GM21367 (cell line): ENCODE measurements at regions not wholly inside any gene's neighbourhood (a gene's known extent, or its start where the extent isn't known, plus 50 kb on each side); places are given as distances from the start of the nearest gene placed in this dataset.

Experiments used
- ATAC-seq: cut with Tn5 transposase; IDR thresholded peaks from one replicate; pipeline ENCODE4 v1.9.1; 2021; ENCODE audit not compliant: unreplicated experiment

DNA sequence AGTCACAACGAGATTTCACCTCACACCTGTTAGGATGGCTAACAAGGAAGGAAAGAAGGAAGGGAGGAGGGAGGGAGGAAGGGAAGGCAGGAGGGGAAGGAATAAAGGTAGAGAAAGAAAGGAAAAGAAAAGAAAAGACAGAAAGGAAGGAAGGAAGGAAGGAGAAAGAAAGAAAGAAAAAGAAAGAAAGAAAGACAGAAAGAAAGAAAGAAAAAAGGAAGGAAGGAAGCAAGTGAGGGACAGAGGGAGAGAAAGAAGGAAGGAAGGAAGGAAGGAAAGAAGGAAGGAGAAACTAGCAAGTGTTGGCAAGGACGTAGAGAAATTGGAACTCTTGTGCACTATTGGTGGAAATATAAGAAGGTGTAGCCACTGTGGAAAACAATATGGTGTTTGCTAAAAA lies 52.2 kb downstream of the CCDC185 start:
- no peak for ATAC-seq

DNA sequence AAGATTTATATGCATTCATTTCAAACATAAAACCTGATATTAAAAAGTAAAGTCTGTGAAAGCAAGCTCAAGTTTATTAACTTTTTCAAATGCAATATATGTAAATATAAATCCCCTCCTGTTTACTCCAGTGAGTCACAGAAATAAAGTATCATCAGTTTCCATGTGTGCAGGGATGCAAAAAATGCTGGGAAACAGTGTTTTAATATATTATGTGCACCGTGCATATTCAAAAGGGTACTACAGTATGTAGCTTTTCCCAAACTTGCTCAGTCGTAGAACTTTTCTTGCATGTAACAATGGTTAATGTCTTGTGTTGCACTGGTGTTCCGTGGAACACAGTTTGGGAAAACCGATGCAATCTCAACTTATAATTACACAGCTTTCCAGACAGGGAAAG lies 60.7 kb downstream of the CCDC185 start:
- ATAC-seq, result no peak

DNA sequence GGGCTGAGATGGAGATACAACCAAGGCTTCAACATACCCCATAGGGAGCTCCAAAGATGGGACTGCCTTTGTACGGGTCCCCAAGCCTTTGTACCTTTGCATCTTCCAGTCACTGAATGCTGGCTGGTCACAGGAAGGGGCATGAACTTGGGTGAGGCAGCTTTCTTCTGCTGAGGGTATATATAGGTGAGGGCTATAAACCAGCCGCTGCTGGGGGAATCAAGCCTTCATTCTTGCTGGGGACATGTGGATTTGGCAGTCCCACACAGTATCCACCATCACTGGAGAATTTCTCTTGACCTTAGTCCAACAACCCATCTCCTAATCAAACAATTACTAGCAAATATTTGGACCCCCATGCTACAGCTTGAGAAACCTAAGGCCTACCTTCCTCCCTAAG lies 61.7 kb downstream of the CCDC185 start:
- ATAC-seq, result no peak

DNA sequence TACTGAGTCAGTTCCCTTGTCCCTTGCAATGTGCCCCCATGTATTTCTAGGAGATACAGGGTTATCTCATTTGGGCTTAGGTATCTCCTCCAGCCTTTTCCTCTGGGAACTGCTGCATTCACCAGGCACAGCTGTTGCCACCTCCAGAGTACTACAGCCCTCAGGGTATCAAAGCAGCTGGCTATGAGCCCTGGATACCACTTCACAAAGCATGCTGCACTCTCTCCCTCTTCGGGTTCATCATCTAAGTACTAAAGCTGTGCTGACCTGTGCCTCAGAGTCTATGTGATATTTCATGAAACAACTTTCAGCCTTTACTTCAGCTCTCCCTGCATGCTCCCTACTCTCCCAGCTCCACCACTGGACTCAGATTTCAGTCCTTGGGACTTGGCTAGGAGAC lies 62.3 kb downstream of the CCDC185 start:
- ATAC-seq, result no peak

DNA sequence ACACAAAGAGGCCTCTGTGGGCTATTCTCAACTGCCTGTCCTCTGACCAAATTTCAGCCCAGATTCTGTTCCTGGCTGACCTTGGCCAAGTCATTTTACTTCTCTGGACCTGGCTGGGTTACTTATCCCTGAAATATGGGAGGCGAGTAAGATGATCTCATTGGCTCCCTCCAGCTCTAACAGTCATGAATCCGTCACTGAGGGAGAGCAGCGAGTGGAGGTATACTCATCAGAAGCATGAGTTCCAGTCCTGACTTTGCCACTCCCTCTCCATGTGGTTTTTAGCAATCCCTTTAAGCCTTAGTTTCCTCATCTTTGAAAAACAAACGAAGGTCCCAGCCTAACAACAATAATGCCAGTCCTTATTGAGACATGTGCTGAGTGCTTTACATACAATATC lies 63.5 kb downstream of the CCDC185 start:
- no peak for ATAC-seq

DNA sequence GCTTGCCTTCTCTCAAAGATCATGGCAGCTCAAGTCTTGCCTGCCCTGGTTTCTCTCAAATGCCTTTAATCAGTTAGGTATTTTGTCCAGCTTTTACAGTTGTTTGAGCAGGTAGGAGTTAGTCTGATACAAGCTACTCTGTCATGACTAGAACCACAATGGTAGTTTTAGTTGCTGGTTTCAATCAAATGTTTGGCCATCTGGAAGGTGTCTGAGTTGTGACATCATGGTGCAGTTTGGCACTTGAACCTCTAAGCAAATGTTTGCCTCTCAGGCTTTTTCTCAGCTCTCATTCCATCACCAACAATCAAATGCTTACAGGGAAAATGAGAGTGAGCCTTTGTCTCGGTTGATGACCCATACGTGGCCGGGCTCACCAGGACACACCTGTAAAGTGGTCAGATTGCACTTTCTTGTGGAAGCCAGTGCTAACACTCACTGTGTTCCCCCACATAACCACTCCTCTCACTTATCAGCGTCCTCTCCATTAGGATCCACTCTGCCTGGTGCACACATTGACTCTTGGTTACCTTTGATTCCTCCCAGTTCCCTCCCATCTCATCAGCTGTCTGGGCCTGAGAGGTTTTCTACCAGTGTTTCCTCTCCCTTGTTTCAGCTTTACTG lies 67.5 kb downstream of the CCDC185 start:
- ATAC-seq, result no peak

DNA sequence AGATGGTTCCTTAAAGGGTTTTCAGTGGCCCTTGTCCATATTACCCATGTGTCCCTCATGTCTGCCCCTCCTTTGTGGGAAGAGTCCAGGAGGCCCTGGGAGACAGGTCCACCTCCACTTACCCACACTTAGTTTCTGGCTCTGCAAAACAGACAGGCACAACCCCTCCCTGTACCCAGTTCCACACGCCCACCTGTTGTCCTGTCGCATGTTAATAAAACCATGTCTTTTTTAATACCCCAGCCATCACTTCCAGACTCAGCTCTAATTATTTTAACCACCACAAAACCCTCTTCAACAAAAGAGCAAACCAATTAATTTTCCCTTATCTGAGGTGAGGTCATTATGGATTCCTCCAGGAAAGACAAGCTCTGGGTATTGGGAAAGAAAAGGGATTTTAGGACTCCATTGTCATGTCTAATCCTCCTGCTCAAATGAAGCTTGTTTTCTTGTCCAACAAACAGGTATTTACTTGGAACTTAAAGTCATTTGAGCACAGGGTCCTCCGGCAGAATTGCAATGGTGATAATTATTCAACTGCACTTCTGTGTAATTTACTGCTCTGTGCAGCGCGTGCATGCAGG lies 68.9 kb downstream of the CCDC185 start:
- ATAC-seq, result no peak

DNA sequence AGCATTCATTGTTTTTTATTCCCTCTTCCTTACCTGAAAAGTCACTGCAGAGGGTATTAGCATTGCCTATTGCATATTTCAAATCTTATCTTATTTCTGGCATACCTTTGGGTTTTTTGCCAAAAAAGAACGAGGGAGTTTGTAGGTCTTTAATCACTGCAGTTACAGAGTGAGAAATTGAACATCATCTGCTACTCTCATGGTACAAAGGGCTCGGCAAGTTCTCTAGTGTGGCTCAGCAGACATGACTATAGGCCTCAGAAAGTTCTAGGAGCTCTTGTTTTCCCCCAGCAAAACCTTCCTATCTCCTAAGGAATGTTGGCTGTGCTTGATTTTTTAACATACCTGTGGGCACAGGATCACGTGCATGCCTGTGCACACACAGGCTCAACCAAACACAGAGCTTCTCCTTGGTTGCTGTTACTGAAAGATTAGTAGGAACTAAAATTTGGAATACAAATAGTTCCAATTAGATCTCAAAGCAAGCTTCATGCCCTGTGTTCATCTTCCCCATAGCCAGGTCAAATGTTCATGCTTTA lies 69.7 kb downstream of the CCDC185 start:
- no peak for ATAC-seq

DNA sequence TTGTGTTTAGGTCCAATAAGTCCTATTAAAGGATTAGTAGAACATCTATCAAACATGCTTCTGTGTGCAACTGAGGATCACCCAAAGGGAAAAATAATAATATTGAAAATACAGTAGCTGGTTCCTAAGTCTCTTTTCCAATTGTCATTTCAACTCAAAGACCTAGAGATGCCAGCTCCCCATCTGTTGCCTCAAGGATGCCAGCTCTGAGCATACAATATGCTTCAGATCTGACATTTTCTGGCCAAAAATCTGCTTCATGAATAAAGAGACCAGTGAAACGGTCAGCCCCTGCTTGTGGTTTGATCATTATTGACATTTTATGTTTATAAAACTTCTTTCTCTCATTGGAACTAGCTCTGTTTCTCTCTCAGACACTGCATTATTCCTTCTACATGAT lies 72.9 kb downstream of the CCDC185 start:
- no peak for ATAC-seq

DNA sequence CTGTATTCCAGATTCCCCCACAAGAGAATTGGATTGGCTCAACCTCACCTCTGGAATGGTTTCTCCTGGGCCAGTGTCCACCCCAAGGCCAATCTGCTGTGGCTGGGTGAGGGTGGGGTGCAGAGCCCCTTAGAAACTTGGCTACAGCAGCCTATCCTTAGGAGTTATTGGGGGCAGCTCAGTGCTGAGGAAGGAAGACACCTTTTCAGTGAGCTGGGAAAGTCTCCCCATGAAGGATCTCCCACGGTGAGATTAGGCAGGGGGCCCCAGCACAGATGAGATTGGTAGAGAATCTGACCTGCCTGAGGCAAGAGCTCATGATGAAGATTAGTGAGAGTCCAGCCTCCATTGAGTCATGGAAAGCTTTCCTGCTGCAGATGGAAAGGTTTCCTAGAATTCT lies 78.4 kb downstream of the CCDC185 start:
- ATAC-seq, result no peak

DNA sequence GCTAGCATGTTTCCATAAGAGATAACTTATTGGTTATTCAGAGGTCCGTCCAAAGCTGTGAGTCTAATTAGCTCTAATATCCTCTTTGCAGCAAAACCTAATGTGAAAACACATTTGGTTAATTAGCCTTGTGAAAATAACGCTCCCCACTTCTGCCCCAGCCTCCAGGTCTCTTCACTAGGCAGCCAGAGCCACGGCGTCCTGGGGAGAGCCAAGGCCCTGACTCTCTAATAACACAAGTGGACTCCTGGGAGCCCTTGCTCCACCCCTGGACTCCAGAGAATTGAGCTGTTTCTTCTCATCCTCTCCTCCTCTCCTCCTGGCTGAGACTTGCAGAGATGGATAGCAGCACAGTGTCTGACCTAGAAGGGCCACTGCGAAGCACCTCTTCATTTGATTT lies 78.8 kb downstream of the CCDC185 start:
- no peak for ATAC-seq

DNA sequence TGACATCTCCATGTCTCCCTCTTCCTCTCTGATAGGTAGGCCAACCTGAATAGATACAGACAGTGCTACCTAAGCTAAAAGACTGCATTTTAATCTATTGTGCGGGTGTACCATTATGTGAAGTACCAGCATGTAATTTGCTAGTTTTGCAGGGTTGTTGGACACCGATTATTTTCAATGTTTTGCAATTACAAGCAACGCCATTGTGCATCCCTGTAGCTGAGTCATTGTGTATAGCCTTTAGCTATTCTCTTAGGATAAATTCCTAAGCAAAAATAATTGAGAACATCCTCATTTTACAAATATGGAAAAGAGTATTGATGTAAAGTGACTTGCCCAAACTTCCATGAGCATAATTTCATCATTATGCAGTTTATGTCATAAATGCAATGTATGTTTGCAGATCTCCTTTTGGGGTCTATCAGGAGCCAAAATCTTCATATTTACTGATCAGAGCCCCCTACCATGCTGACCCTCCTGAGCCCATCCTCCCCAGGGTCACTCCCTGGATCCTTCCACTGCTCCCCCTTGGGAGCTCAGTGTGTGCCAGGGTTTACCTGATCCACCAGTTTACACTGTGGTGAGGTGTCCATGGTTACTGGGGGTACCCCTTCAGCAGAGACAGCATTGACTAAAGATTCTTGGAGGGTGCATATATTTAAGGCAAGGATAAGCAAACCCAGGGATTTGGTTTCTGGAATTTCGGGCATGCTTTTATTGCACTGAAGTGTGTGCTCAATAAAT lies 80.6 kb downstream of the CCDC185 start:
- no peak for ATAC-seq

DNA sequence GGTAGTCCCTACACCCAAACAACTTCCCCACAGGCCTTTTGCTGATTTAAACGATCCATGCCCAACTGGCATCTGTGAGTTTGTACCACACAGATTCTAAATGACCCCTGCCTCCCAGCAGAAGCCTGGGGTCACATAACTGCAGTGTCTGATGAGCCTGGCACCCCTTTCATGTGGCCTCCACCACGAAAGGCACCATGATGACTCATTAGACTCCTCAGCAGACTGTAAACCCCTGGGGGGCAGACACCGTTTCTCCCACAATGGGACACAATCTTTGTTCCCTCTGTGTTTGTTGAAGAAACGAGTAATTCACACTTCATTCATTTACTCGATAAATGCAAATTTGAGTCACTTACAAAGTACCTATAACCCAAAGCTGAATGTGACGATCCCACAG lies 81.6 kb downstream of the CCDC185 start:
- ATAC-seq, result no peak

DNA sequence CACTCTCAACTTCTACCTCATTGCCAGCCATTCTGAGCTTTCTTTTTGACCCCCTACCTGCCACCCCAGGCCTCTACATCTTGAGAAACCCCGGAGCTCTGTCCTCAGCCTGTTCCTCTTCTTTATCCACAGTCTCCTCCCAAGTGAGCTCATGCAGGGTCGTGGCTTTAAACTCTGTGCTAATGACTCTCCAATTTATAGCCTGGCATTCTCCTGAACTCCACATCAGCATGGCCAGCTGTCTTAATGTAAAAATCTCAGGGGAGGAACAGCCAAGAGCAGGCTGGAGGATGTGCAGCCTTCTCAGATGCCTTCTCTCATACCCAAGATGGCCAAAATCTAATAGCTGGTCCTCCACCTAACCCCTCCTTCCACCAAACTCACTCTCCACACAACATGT lies 84.2 kb downstream of the CCDC185 start:
- no peak for ATAC-seq

DNA sequence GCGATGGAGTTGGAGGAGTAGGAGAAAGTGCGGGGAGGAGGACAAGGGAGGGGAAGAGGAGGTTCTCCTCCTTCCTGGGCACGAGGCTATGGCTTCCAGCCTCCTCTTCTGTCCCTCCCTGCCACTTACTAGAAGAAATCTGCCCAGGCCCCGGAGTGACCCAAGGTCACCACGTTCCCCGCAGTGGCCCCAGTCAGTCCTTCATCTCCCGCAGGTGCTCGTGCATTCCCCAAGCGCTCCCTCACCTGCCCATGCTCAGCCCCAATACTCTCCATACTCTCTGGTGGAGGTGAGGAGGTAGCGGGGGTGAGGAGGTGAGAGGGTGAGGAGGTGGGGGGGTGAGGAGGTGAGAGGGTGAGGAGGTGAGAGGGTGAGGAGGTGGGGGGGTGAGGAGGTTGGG lies 85.4 kb downstream of the CCDC185 start:
- no peak for ATAC-seq

DNA sequence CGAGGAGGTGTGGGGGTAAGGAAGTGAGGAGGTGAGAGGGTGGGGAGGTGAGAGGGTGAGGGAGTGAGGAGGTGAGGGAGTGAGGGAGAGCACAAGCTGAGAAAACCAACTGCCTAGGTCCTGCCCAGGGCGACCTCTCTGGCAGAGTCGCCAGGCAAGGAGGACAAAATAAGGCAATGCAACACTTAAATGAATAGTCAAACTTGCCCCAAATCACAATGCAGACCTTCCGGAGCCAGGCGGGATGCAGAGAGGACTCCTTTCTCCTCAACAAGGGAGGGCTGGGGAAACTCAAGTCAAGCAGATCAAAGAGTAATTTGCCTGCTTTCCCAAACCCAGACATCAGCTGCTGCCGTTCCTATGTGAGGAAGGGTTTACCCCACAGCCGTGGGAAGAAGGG lies 86.0 kb downstream of the CCDC185 start:
- ATAC-seq, result no peak

DNA sequence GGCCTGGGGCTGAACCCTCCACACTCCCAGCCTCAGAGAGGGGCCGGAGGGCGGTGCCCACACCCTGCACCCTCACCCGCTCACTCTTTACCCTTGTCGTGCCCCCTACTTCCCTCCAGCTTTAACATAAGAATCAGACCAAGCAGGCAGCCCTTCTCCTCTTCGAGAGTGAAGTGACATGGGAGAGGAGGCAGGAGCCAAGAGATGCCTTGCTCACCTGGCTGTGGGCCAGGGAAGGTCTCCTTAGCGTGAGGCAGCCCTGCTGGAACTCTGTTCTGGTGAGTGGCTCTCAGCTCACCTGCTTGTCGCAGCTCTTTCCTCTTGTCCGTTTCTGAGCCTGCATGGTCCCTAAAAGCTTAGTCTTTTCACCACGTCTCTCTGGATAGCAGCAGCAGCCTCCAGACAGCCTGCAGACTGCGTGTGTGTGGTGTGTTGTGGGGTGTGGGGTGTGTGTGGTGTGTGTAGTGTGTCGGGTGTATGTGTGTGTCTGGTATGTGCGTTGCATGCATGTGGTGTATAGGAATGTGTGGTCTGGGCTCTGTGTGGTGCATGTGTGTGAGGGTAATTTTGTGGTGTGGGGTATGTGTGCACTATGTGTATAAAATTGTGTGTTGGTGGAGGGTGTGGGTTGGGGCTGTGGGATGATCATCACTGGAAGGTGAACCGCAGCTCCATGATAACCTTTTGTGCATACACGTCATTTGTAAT lies 86.7 kb downstream of the CCDC185 start:
- no peak for ATAC-seq

DNA sequence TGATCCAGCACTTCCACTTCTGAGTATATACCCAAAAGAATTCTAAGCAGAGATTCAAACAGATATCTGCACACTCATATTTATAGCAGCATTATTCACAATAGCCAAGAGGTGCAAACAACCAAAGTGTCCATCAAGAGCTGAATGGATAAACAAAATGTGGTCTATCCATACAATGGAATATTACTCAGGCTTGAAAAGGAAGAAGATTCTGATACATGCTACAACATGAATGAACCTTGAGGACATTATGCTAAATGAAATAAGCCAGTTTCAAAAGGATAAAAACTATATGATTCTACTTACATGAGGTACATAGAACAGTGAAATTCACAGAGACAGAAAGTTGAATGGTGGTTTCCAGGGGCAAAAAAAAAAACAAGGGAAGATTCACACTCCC lies 88.9 kb downstream of the CCDC185 start:
- no peak for ATAC-seq

DNA sequence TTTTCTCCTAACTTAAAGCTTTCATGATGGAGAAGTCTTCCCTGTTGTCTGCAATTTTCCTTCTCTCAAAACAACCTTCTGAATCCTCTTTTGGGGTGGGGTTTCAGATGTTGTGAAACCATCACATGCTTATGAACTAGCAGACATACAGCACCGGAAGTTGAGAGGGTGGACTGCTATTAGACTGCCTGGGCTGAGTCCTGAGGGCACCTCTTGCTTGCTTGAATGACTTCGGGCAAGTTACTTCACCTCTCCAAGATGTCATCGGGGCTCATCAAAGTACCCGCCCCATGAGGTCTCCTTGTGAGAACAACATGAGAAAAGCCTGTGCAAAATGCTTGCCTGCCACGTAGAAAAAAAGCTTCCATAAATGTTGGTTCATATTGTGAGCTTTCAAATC lies 89.6 kb downstream of the CCDC185 start:
- ATAC-seq, result peak; percentile 65

DNA sequence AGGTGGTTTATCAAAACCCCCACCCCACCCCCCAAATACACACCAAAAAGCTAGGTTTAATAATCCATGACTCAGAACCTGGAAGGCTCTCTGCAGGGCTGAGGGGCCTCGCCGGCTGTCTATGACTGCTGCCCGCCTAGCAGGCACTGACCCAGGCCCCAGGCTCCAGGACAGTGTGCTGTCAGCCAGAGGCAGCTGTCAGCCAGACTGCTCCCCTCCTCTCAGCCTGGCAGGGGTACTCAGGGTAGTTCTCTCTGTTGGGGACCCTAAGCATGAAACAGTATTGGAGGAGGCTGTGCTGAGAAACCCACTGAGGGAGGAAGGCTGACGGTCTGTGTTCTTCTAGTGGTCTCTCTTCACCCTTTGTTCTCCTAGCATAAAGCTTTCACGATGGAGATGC lies 90.3 kb downstream of the CCDC185 start:
- no peak for ATAC-seq

DNA sequence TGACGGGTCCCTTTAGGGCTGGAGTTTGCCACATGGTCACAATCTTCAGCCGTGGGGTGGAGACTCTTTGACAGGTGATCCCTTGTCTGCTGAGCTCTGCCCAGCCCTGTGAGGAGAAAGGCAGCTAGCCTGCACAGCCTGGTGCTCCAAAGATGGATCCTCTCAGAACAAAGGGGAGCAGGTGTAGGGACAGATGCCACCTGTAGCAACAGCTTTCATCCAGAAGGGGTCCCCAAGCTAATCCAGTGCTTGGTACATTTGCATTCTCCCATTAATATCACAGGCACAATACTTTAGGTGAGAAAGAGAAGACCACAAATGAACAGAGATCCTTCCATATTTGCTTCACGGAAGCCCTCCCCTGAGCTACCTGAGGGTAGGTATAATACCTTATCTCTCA lies 93.2 kb downstream of the CCDC185 start:
- no peak for ATAC-seq
